GM19023 (cell line): ENCODE measurements at regions not wholly inside any gene's neighbourhood (a gene's known extent, or its start where the extent isn't known, plus 50 kb on each side); places are given as distances from the start of the nearest gene placed in this dataset.

Experiments used
- ATAC-seq: cut with Tn5 transposase; IDR thresholded peaks from one replicate; pipeline ENCODE4 v1.9.1; 2021; ENCODE audit warnings: mild to moderate bottlenecking, moderate library complexity; ENCODE audit not compliant: unreplicated experiment

- ATAC-seq, result no peak
These were observed 335.8 kb downstream of the EPHA7 start for GRCh38 chr6:93083337-93084230.

- ATAC-seq, result no peak
These were observed 337.5 kb downstream of the EPHA7 start for GRCh38 chr6:93081901-93082300.

GRCh38 chr6:93079061-93079460, 340.3 kb downstream of the EPHA7 start:
- ATAC-seq, result no peak

- no peak for ATAC-seq
These were observed 345.5 kb downstream of the EPHA7 start for GRCh38 chr6:93073811-93074210.

GRCh38 chr6:93069856-93070255, 349.5 kb downstream of the EPHA7 start:
- ATAC-seq, result no peak

GRCh38 chr6:93059911-93060310, 359.4 kb downstream of the EPHA7 start:
- ATAC-seq, result no peak

- ATAC-seq, result no peak
These were observed 361.8 kb downstream of the EPHA7 start for GRCh38 chr6:93057584-93057983.

- ATAC-seq, result no peak
These were observed 371.0 kb downstream of the EPHA7 start for GRCh38 chr6:93048381-93048780.

- no peak for ATAC-seq
These were observed 372.3 kb downstream of the EPHA7 start for GRCh38 chr6:93047033-93047432.

- ATAC-seq, result no peak
These were observed 374.2 kb downstream of the EPHA7 start for GRCh38 chr6:93045156-93045555.

- no peak for ATAC-seq
These were observed 379.0 kb downstream of the EPHA7 start for GRCh38 chr6:93040375-93040774.

- ATAC-seq, result no peak
These were observed 382.5 kb downstream of the EPHA7 start for GRCh38 chr6:93036835-93037234.

GRCh38 chr6:93035756-93036155, 383.6 kb downstream of the EPHA7 start:
- ATAC-seq, result no peak

- ATAC-seq, result no peak
These were observed 398.0 kb downstream of the EPHA7 start for GRCh38 chr6:93021235-93021915.

GRCh38 chr6:93017626-93018025, 401.7 kb downstream of the EPHA7 start:
- no peak for ATAC-seq

- ATAC-seq, result no peak
These were observed 402.1 kb downstream of the EPHA7 start for GRCh38 chr6:93017213-93017612.

GRCh38 chr6:93013054-93013453, 406.3 kb downstream of the EPHA7 start:
- no peak for ATAC-seq

GRCh38 chr6:93008375-93008774, 411.0 kb downstream of the EPHA7 start:
- ATAC-seq, result no peak

GRCh38 chr6:92989656-92990055, 429.7 kb downstream of the EPHA7 start:
- no peak for ATAC-seq

- ATAC-seq, result no peak
These were observed 440.1 kb downstream of the EPHA7 start for GRCh38 chr6:92979281-92979680.

- no peak for ATAC-seq
These were observed 442.3 kb downstream of the EPHA7 start for GRCh38 chr6:92977018-92977417.

- ATAC-seq, result no peak
These were observed 452.0 kb downstream of the EPHA7 start for GRCh38 chr6:92967362-92967761.
